HG02852 (cell line): ENCODE measurements at regions not wholly inside any gene's neighbourhood (a gene's known extent, or its start where the extent isn't known, plus 50 kb on each side); places are given as distances from the start of the nearest gene placed in this dataset.
"Not testable (repeated sequence)": the region's sequence is repeated elsewhere in the genome, so short reads cannot be mapped to it uniquely, and the experiment has no call there.

Experiments used
- ATAC-seq: cut with Tn5 transposase; IDR thresholded peaks from one replicate; pipeline ENCODE4 v1.9.1; 2021; ENCODE audit warnings: mild to moderate bottlenecking, moderate library complexity; ENCODE audit not compliant: unreplicated experiment

GRCh38 chrX:74181976-74182375 lies 122.0 kb upstream of the ZCCHC13 start:
- ATAC-seq, result not testable (repeated sequence)

GRCh38 chrX:74180716-74181115 lies 123.3 kb upstream of the ZCCHC13 start:
- no peak for ATAC-seq

- no peak for ATAC-seq
Measured at GRCh38 chrX:74179990-74180389, 124.0 kb upstream of the ZCCHC13 start.

GRCh38 chrX:74179499-74179898 lies 124.5 kb upstream of the ZCCHC13 start:
- ATAC-seq, result no peak

GRCh38 chrX:74179071-74179470 lies 124.9 kb upstream of the ZCCHC13 start:
- ATAC-seq, result no peak

- no peak for ATAC-seq
Measured at GRCh38 chrX:74178536-74178935, 125.4 kb upstream of the ZCCHC13 start.

- no peak for ATAC-seq
Measured at GRCh38 chrX:74171465-74171864, 132.5 kb upstream of the ZCCHC13 start.

GRCh38 chrX:74162199-74162598 lies 141.8 kb upstream of the ZCCHC13 start:
- ATAC-seq, result no peak

- no peak for ATAC-seq
Measured at GRCh38 chrX:74160816-74161215, 143.2 kb upstream of the ZCCHC13 start.

- no peak for ATAC-seq
Measured at GRCh38 chrX:74160358-74160757, 143.6 kb upstream of the ZCCHC13 start.

GRCh38 chrX:74147439-74147838 lies 156.5 kb upstream of the ZCCHC13 start:
- no peak for ATAC-seq

- ATAC-seq, result no peak
Measured at GRCh38 chrX:74138943-74139342, 165.0 kb upstream of the ZCCHC13 start.

GRCh38 chrX:74133156-74133796 lies 170.7 kb upstream of the ZCCHC13 start:
- peak; percentile 87 for ATAC-seq

- no peak for ATAC-seq
Measured at GRCh38 chrX:74132280-74132679, 171.7 kb upstream of the ZCCHC13 start.

- ATAC-seq, result no peak
Measured at GRCh38 chrX:74119016-74119910, 184.7 kb upstream of the ZCCHC13 start.

- ATAC-seq, result no peak
Measured at GRCh38 chrX:74117962-74118902, 185.7 kb upstream of the ZCCHC13 start.

- ATAC-seq, result no peak
Measured at GRCh38 chrX:74111245-74111644, 192.7 kb upstream of the ZCCHC13 start.

- ATAC-seq, result no peak
Measured at GRCh38 chrX:74107666-74108065, 196.3 kb upstream of the ZCCHC13 start.

- no peak for ATAC-seq
Measured at GRCh38 chrX:74104356-74105015, 199.5 kb upstream of the ZCCHC13 start.

- not testable (repeated sequence) for ATAC-seq
Measured at GRCh38 chrX:74098407-74098806, 205.6 kb upstream of the ZCCHC13 start.

GRCh38 chrX:74090049-74090448 lies 213.9 kb upstream of the ZCCHC13 start:
- no peak for ATAC-seq
